Lower leg skin (tissue), 3 donors: ENCODE measurements at regions not wholly inside any gene's neighbourhood (a gene's known extent, or its start where the extent isn't known, plus 50 kb on each side); places are given as distances from the start of the nearest gene placed in this dataset.

ENCODE experiments used
- CTCF ChIP-seq, 3 donors: fragments of 450-650 bp; IDR thresholded peaks; one replicate each; pipeline ENCODE4 v1.5.1; 2016; ENCODE audit warnings: antibody characterized with exemption in 3 of 3, mild to moderate bottlenecking in 3 of 3, moderate library complexity in 2 of 3
- POLR2A ChIP-seq, 2 donors: fragments of 450-650 bp; IDR thresholded peaks; one replicate each; pipeline ENCODE4 v1.6.1; 2016 to 2017; ENCODE audit warnings: antibody characterized with exemption in 2 of 2, mild to moderate bottlenecking in 1 of 2, moderate library complexity in 1 of 2

DNA sequence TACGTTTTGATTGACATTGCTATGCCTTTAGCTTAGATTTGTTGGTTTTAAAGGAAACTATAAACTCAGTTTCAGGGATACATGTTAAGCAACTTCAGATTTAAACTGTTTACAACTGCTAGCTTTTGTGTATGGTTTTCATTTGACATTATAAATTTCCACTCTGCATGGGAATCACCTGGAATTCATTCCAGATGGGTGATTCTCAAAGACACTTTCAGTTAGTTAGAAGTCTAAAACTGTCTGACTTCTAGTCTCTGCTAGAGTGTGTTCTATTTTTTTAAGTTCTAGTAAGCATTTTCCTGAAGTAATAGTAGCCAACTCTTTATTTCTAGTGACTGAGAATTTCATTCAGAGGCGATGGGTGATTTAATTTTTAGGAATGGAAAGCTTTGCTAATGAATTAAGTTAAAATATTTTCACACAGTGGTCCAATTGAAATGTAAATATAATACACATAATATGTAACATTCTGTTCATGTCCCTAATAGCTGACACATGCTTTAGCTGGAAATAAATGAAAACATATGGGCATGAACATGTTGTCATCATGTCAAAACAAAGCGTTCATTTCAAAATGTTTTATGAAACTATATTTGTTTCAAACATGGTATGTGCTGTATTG, 58.3 kb upstream of the CSNK1A1L start:
- no peak for TF ChIP-seq POLR2A (IDR thresholded peaks at IDR 0.05)
- no peak for TF ChIP-seq CTCF (IDR thresholded peaks at IDR 0.05)
